H1 (cell line): ENCODE measurements at regions not wholly inside any gene's neighbourhood (a gene's known extent, or its start where the extent isn't known, plus 50 kb on each side); places are given as distances from the start of the nearest gene placed in this dataset.

Experiments
- CTCF ChIA-PET: fragments of 300-600 bp; sonication (Branson Sonifier 250); formaldehyde crosslinking; loops from one replicate; lab custom pipeline; 2021; ENCODE audit not compliant: partially characterized antibody; lab: Charles Lee
- POLR2A ChIA-PET: fragments of 300-600 bp; sonication (Branson Sonifier 250); formaldehyde crosslinking; loops from one replicate; lab custom pipeline; 2021; ENCODE audit warnings: inconsistent platforms; ENCODE audit not compliant: partially characterized antibody; lab: Charles Lee
- DNase-seq, 2 experiments: peaks; one replicate each; pipeline versions ENCODE4 v3.0.0 to v3.0.0-alpha.2; 2010 to 2022; ENCODE audit warnings: low spot score in 2 of 2, low read depth in 1 of 2, mixed read lengths in 1 of 2
- FAIRE-seq: peaks from 2 replicates; lab custom pipeline; 2011; peaks lifted over from hg19 to GRCh38; lab: Jason Lieb, UNC
- H2AFZ ChIP-seq: 2 replicates; pipeline ENCODE4 v1.8.1; 2012; ENCODE audit warnings: low read length, inconsistent platforms
- H2AK5ac ChIP-seq: 2 replicates; pipeline ENCODE4 v1.6.1; 2013; ENCODE audit warnings: low read depth, low read length
- H2BK120ac ChIP-seq: replicated peaks from 2 replicates; pipeline ENCODE3; 2013; ENCODE audit warnings: low read depth, low read length, inconsistent platforms
- H2BK12ac ChIP-seq: 2 replicates; pipeline ENCODE4 v1.6.1; 2013; ENCODE audit warnings: low read depth, low read length
- H2BK15ac ChIP-seq: 2 replicates; pipeline ENCODE4 v1.6.1; 2013; ENCODE audit warnings: low read length
- H2BK20ac ChIP-seq: 2 replicates; pipeline ENCODE4 v1.6.1; 2013; ENCODE audit warnings: low read length
- H2BK5ac ChIP-seq: 2 replicates; pipeline ENCODE4 v1.6.1; 2013; ENCODE audit warnings: low read depth, low read length
- H3K14ac ChIP-seq: 2 replicates; pipeline ENCODE4 v1.6.1; 2013; ENCODE audit warnings: inconsistent platforms; ENCODE audit not compliant: insufficient read length
- H3K18ac ChIP-seq: 2 replicates; pipeline ENCODE4 v1.6.1; 2013; ENCODE audit warnings: low read length; ENCODE audit errors: extremely low read depth
- H3K23ac ChIP-seq: 2 replicates; pipeline ENCODE4 v1.6.1; 2013; ENCODE audit warnings: inconsistent platforms; ENCODE audit not compliant: insufficient read length
- H3K23me2 ChIP-seq: 2 replicates; pipeline ENCODE4 v1.6.1; 2013; ENCODE audit warnings: low read depth, low read length
- H3K27ac ChIP-seq: 2 replicates; pipeline ENCODE4 v1.6.1; 2011; ENCODE audit warnings: low read depth, low read length, inconsistent platforms
- H3K27me3 ChIP-seq, 4 experiments: replicated peaks in 1 of 4; 1 replicate in 1 of 4; 2 replicates in 3 of 4; pipeline versions ENCODE4 v1.6.1 to v1.8.1; 2011 to 2013; ENCODE audit warnings: low read length in 3 of 4, mild to moderate bottlenecking in 3 of 4, inconsistent platforms in 2 of 4, mixed read lengths in 2 of 4, moderate library complexity in 1 of 4; ENCODE audit not compliant: control insufficient read depth in 3 of 4, insufficient read depth in 3 of 4; ENCODE audit errors: extremely low read depth in 1 of 4
- H3K36me3 ChIP-seq, 4 experiments: 2 replicates each; pipeline versions ENCODE4 v1.6.1 to v1.8.1; 2011 to 2013; ENCODE audit warnings: mild to moderate bottlenecking in 4 of 4, low read length in 3 of 4, moderate library complexity in 2 of 4, control low read depth in 1 of 4, inconsistent platforms in 1 of 4; ENCODE audit not compliant: insufficient read depth in 4 of 4, control insufficient read depth in 2 of 4
- H3K4ac ChIP-seq: replicated peaks from 2 replicates; pipeline ENCODE3; 2013; ENCODE audit warnings: low read length, low read depth, mixed read lengths, inconsistent platforms; ENCODE audit not compliant: insufficient read length
- H3K4me1 ChIP-seq, 4 experiments: replicated peaks in 1 of 4; 1 replicate in 1 of 4; 2 replicates in 3 of 4; pipeline versions ENCODE4 v1.6.1 to v1.8.1; 2011 to 2013; ENCODE audit warnings: low read length in 3 of 4, inconsistent platforms in 2 of 4, mixed read lengths in 1 of 4; ENCODE audit not compliant: insufficient read depth in 4 of 4, control insufficient read depth in 3 of 4
- H3K4me2 ChIP-seq, 2 experiments: 2 replicates each; pipeline versions ENCODE4 v1.6.1 to v1.8.1; 2011 to 2013; ENCODE audit warnings: low read depth in 2 of 2, low read length in 2 of 2, control low read depth in 1 of 2, inconsistent platforms in 1 of 2, mild to moderate bottlenecking in 1 of 2; ENCODE audit not compliant: insufficient read depth in 1 of 2
- H3K4me3 ChIP-seq, 4 experiments: fragments of 200-600, 300-600 bp in 1 of 4; sonication (generic), shearing (Covaris generic), sonication (Bioruptor Twin) in 1 of 4; 2 replicates each; pipeline versions ENCODE4 v1.5.1 to v1.8.1; 2011 to 2016; ENCODE audit warnings: low read length in 4 of 4, low read depth in 3 of 4, control low read depth in 2 of 4, inconsistent platforms in 2 of 4, mild to moderate bottlenecking in 2 of 4, mixed read lengths in 1 of 4, moderate library complexity in 1 of 4; ENCODE audit not compliant: insufficient read depth in 2 of 4; ENCODE audit errors: extremely low read depth in 1 of 4
- H3K56ac ChIP-seq: replicated peaks from 2 replicates; pipeline ENCODE3; 2013; ENCODE audit warnings: low read depth, mild to moderate bottlenecking, mixed read lengths, low read length, inconsistent platforms; ENCODE audit not compliant: insufficient read length
- H3K79me1 ChIP-seq: 2 replicates; pipeline ENCODE4 v1.6.1; 2013; ENCODE audit warnings: low read depth, low read length, control low read depth
- H3K79me2 ChIP-seq, 2 experiments: 2 replicates each; pipeline versions ENCODE4 v1.6.1 to v1.8.1; 2012 to 2013; ENCODE audit warnings: low read length in 2 of 2, mild to moderate bottlenecking in 2 of 2, inconsistent platforms in 1 of 2; ENCODE audit not compliant: insufficient read depth in 2 of 2, control insufficient read depth in 1 of 2
- H3K9ac ChIP-seq, 4 experiments: replicated peaks in 1 of 4; 1 replicate in 1 of 4; 2 replicates in 3 of 4; pipeline versions ENCODE4 v1.6.1 to v1.8.1; 2011 to 2013; ENCODE audit warnings: low read depth in 3 of 4, low read length in 3 of 4, control low read depth in 2 of 4, mild to moderate bottlenecking in 2 of 4, moderate library complexity in 2 of 4, inconsistent platforms in 1 of 4; ENCODE audit errors: extremely low read depth in 1 of 4
- H3K9me3 ChIP-seq, 2 experiments: 2 replicates each; pipeline versions ENCODE4 v1.6.1 to v1.8.1; 2012 to 2013; ENCODE audit warnings: mild to moderate bottlenecking in 2 of 2, moderate library complexity in 2 of 2, control low read depth in 1 of 2, inconsistent platforms in 1 of 2, low read depth in 1 of 2, low read length in 1 of 2, mixed read lengths in 1 of 2; ENCODE audit not compliant: insufficient read depth in 2 of 2
- H4K20me1 ChIP-seq, 2 experiments: replicated peaks in 1 of 2; 2 replicates each; pipeline versions ENCODE3 to v1.8.1; 2011 to 2013; ENCODE audit warnings: inconsistent platforms in 2 of 2, low read length in 2 of 2, mild to moderate bottlenecking in 1 of 2; ENCODE audit not compliant: insufficient read depth in 2 of 2, control insufficient read depth in 1 of 2
- H4K5ac ChIP-seq: 2 replicates; pipeline ENCODE4 v1.6.1; 2013; ENCODE audit warnings: low read length, low read depth, mixed read lengths, inconsistent platforms; ENCODE audit not compliant: insufficient read length
- H4K8ac ChIP-seq: 2 replicates; pipeline ENCODE4 v1.8.0; 2013; ENCODE audit warnings: mild to moderate bottlenecking, moderate library complexity, low read length, inconsistent platforms; ENCODE audit not compliant: insufficient read depth; ENCODE audit errors: extremely low read depth
- H4K91ac ChIP-seq: replicated peaks from 2 replicates; pipeline ENCODE3; 2013; ENCODE audit warnings: low read length, mixed read lengths, inconsistent platforms; ENCODE audit not compliant: insufficient read length
- ATF3 ChIP-seq: IDR thresholded peaks from 2 replicates; pipeline ENCODE4 v1.6.1; 2011; ENCODE audit warnings: low read depth, mild to moderate bottlenecking, low read length; ENCODE audit not compliant: insufficient read depth
- BRCA1 ChIP-seq: IDR thresholded peaks from 2 replicates; pipeline ENCODE4 v1.6.1; 2012; ENCODE audit warnings: low read depth, low read length, improper control_type of control experiment
- CBX5 ChIP-seq: fragments of 300-800, 300-1000 bp; sonication (generic); IDR thresholded peaks from 2 replicates; pipeline ENCODE4 v1.7.1; 2016; ENCODE audit warnings: antibody characterized with exemption, low read length, low read depth
- JUND ChIP-seq: IDR thresholded peaks from 2 replicates; pipeline ENCODE4 v1.6.1; 2011; ENCODE audit warnings: mild to moderate bottlenecking, improper control_type of control experiment, low read length
- MAFK ChIP-seq: IDR thresholded peaks from 2 replicates; pipeline ENCODE4 v1.6.1; 2012; ENCODE audit warnings: low read depth, mild to moderate bottlenecking, improper control_type of control experiment, low read length
- POLR2A ChIP-seq, 2 experiments: IDR thresholded peaks; 1 replicate in 1 of 2; 2 replicates in 1 of 2; pipeline ENCODE4 v1.6.1; 2011; ENCODE audit warnings: low read depth in 2 of 2, low read length in 2 of 2, mild to moderate bottlenecking in 2 of 2; ENCODE audit errors: control extremely low read depth in 1 of 2
- POLR2AphosphoS5 ChIP-seq: IDR thresholded peaks from 2 replicates; pipeline ENCODE4 v1.6.1; 2011; ENCODE audit warnings: low read depth, low read length
- RAD21 ChIP-seq, 2 experiments: IDR thresholded peaks in 1 of 2; conservative IDR thresholded peaks in 1 of 2; 2 replicates each; pipeline ENCODE4 v1.6.1; 2011; ENCODE audit warnings: low read depth in 2 of 2, low read length in 2 of 2, improper control_type of control experiment in 1 of 2, inconsistent platforms in 1 of 2, mild to moderate bottlenecking in 1 of 2, moderate library complexity in 1 of 2
- SIRT6 ChIP-seq: IDR thresholded peaks from one replicate; pipeline ENCODE4 v1.7.1; 2012; ENCODE audit warnings: low read length, inconsistent platforms
- SRF ChIP-seq: IDR thresholded peaks from 2 replicates; pipeline ENCODE4 v1.6.1; 2011; ENCODE audit warnings: mild to moderate bottlenecking, low read depth, low read length, moderate library complexity
- SUZ12 ChIP-seq: fragments of 200-600 bp; sonication (generic); IDR thresholded peaks from 2 replicates; pipeline ENCODE4 v1.6.1; 2012; ENCODE audit warnings: mild to moderate bottlenecking, inconsistent platforms, low read length, moderate library complexity, mixed read lengths
- TAF1 ChIP-seq: IDR thresholded peaks from 2 replicates; pipeline ENCODE4 v1.6.1; 2011; ENCODE audit warnings: mild to moderate bottlenecking, low read depth, low read length
- whole genome bisulfite sequencing, 2 experiments: shearing (Covaris generic) in 1 of 2; methylation state at CpG; one replicate each; pipeline versions ENCODE4 v1.1.6 to v1.1.7; 2013 to 2015; ENCODE audit warnings: low lambda C conversion rate in 2 of 2, mixed read lengths in 2 of 2, inconsistent platforms in 1 of 2, low coverage in 1 of 2, missing lambda C conversion rate in 1 of 2; ENCODE audit not compliant: insufficient replicate concordance in 2 of 2, insufficient coverage in 1 of 2, insufficient read length in 1 of 2; ENCODE audit errors: extremely low coverage in 1 of 2, missing lambda C conversion rate in 1 of 2; 5-methylcytosine and 5-hydroxymethylcytosine counted together

DNA sequence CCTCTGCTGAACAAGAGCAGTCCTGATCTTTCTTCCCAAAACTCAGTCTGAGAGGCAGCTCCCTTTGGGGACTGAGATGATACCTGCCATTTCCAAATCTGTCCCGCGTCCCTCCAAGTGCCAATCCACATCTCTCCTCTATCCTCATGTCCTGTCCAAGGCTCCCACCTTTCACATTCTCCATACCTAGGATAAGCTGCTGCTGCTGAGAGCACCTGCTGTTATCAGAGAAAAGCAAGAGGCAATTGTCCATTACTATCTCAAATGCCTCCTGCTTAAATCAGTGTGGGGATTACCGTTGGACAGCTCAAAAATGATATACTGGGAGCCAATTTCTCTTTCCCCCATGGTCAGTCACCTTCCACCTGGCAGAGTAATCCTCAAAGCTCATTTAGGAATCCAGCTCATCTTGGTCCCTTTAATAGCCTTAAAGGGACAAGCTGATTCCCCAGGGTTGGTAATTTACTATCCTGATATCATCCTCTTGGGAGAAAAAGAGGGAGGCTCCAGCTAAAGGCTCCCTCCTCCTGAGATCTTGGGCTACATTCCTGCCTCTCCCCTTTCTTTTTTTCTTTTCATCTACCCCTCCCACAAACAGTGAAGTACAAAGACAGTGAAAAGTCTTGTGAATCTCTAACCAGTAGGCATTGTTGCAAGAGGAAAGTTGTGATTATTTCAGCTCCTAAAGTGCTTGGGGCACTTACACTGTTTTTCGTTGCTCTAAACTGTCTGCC, 278.1 kb upstream of the CAMK1G start:
- no peak overlapping the region; a peak in 1 of 4 replicates for H3K4me2 ChIP-seq
- ChIA-PET POLR2A (interaction anchor here (0.6 kb wide), 1 partner anchor 41 kb away, joined by 5 read pairs; no protein-coding TSS in a partner anchor), CTCF (interaction anchor here (0.8 to 1.6 kb wide), 7 partner anchors 14 to 57 kb away, joined by 3 to 7 read pairs (median 3); no protein-coding TSS in a partner anchor)
- no peak overlapping the region for H3K4ac ChIP-seq
- H3K4me1 ChIP-seq, result no peaks in the 10 kb centered on the region; a peak in 1 of 7 replicates
- H2AFZ ChIP-seq, result no peak overlapping the region
- H4K5ac ChIP-seq, result no peak overlapping the region
- H3K27ac ChIP-seq, result no peak overlapping the region
- WGBS, 2 experiments, result 84% methylated on average over 4 of the region's 4 CpGs; no CpG with 5 or more reads in 1 of the 2 experiments
- H3K18ac ChIP-seq, result no peak overlapping the region
- FAIRE-seq (no peak), DNase-seq (no peak)
- no peaks in the 10 kb centered on the region for H3K79me1 ChIP-seq
- no peak overlapping the region for H2BK120ac ChIP-seq
- no peak overlapping the region for H3K56ac ChIP-seq
- no peaks in the 10 kb centered on the region for H3K27me3 ChIP-seq
- no peak overlapping the region for H3K23ac ChIP-seq
- H3K36me3 ChIP-seq, result no peaks in the 10 kb centered on the region
- H3K9ac ChIP-seq, result no peak overlapping the region
- H3K23me2 ChIP-seq, result no peaks in the 10 kb centered on the region
- no peak overlapping the region for H2AK5ac ChIP-seq
- no peak overlapping the region for H2BK12ac ChIP-seq
- H4K8ac ChIP-seq, result no peak overlapping the region
- no peak overlapping the region for H2BK15ac ChIP-seq
- H3K79me2 ChIP-seq, result no peaks in the 10 kb centered on the region
- no peak overlapping the region for H2BK5ac ChIP-seq
- H3K14ac ChIP-seq, result no peak overlapping the region
- no peak overlapping the region for H4K91ac ChIP-seq
- H2BK20ac ChIP-seq, result no peak overlapping the region
- H3K4me3 ChIP-seq, result no peak overlapping the region
- no peaks in the 10 kb centered on the region for H4K20me1 ChIP-seq
- H3K9me3 ChIP-seq, result no peaks in the 10 kb centered on the region
- TF ChIP-seq POLR2AphosphoS5 (no peak), JUND (no peak), BRCA1 (no peak), SIRT6 (no peak), MAFK (no peak), TAF1 (no peak), POLR2A (IDR thresholded peaks at IDR 0.05; ENCODE audit: control extremely low read depth in 1 of 2, low read depth in 2 of 2, low read length in 2 of 2) (no peak), SRF (no peak), ATF3 (no peak), RAD21 (IDR thresholded peaks at IDR 0.05 in 1 of 2, conservative IDR thresholded peaks at IDR 0.05 in 1 of 2; ENCODE audit: low read depth in 2 of 2, low read length in 2 of 2) (no peak), CBX5 (no peak), SUZ12 (no peak)
